HepG2 (cell line): ENCODE measurements at regions not wholly inside any gene's neighbourhood (a gene's known extent, or its start where the extent isn't known, plus 50 kb on each side); places are given as distances from the start of the nearest gene placed in this dataset.

Experiments used
- ATAC-seq: fragments of 200-7000 bp; cut with Tn5 transposase; 3 replicates; pipeline ENCODE4 v1.9.1; 2020; ENCODE audit warnings: mild to moderate bottlenecking, moderate library complexity
- BruUV-seq: library from RNA; stranded (reverse); fragments of 400-500 nt; replicated peaks from 2 replicates; lab custom pipeline; 2021; lab: Mats Ljungman, UMichigan
- CTCF ChIA-PET: fragments of 300-600 bp; formaldehyde crosslinking; extraction: SDS; loops from one replicate; lab custom pipeline; 2021; ENCODE audit warnings: low total read pairs, inconsistent platforms, low intra/inter-chr PET ratio; lab: Yijun Ruan, JAX
- POLR2A ChIA-PET: fragments of 350-600 bp; sonication (Branson Sonifier 250); formaldehyde crosslinking; loops from one replicate; lab custom pipeline; 2020; ENCODE audit warnings: antibody characterized with exemption, inconsistent platforms; lab: Yijun Ruan, JAX
- DNase-seq: peaks from one replicate; pipeline ENCODE4 v3.0.0-alpha.2; 2015; ENCODE audit warnings: low spot score
- FAIRE-seq: peaks from 3 replicates; lab custom pipeline; 2011; peaks lifted over from hg19 to GRCh38; lab: Jason Lieb, UNC
- H2AFZ ChIP-seq: one replicate; pipeline ENCODE4 v1.6.1; 2011; ENCODE audit warnings: low read length, inconsistent platforms
- H3K27ac ChIP-seq: fragments of 300-600 bp; 3 replicates; pipeline ENCODE4 v1.8.0; 2011; ENCODE audit warnings: mixed run types, mild to moderate bottlenecking, mixed read lengths, low read length, inconsistent platforms; ENCODE audit not compliant: insufficient read depth; ENCODE audit errors: extremely low read length
- H3K27me3 ChIP-seq, 2 experiments: fragments of 200-600 bp in 1 of 2; 2 replicates in 1 of 2; 3 replicates in 1 of 2; pipeline versions ENCODE4 v1.6.0 to v1.8.0; 2011; ENCODE audit warnings: low read length in 2 of 2, mild to moderate bottlenecking in 2 of 2, moderate library complexity in 2 of 2, inconsistent platforms in 1 of 2; ENCODE audit not compliant: insufficient read depth in 2 of 2, control insufficient read depth in 1 of 2
- H3K36me3 ChIP-seq, 2 experiments: fragments of 200-600 bp in 1 of 2; replicated peaks in 1 of 2; 2 replicates in 1 of 2; 3 replicates in 1 of 2; pipeline versions ENCODE4 v1.5.1 to v1.8.0; 2011; ENCODE audit warnings: low read length in 2 of 2, inconsistent platforms in 1 of 2; ENCODE audit not compliant: insufficient read depth in 2 of 2, control insufficient read depth in 1 of 2
- H3K4me1 ChIP-seq: 2 replicates; pipeline ENCODE4 v1.5.1; 2012; ENCODE audit warnings: low read length, inconsistent platforms; ENCODE audit not compliant: insufficient read depth
- H3K4me2 ChIP-seq: 2 replicates; pipeline ENCODE4 v1.6.0; 2011; ENCODE audit warnings: low read depth, low read length, inconsistent platforms
- H3K4me3 ChIP-seq, 3 experiments: fragments of 200-600 bp in 1 of 3; sonication (generic), shearing (Covaris generic) in 1 of 3; replicated peaks in 1 of 3; 2 replicates each; pipeline ENCODE4 v1.5.1; 2011 to 2016; ENCODE audit warnings: low read length in 3 of 3, inconsistent platforms in 2 of 3, low read depth in 2 of 3, mild to moderate bottlenecking in 2 of 3, control low read depth in 1 of 3, mixed read lengths in 1 of 3; ENCODE audit not compliant: insufficient read depth in 1 of 3
- H3K79me2 ChIP-seq: one replicate; pipeline ENCODE4 v1.6.1; 2011; ENCODE audit warnings: low read length, inconsistent platforms; ENCODE audit not compliant: insufficient read depth
- H3K9ac ChIP-seq: 2 replicates; pipeline ENCODE4 v1.6.0; 2011; ENCODE audit warnings: mild to moderate bottlenecking, low read depth, low read length, inconsistent platforms; ENCODE audit not compliant: insufficient read depth
- H3K9me3 ChIP-seq: 2 replicates; pipeline ENCODE4 v1.5.1; 2012; ENCODE audit warnings: mild to moderate bottlenecking, low read length
- H4K20me1 ChIP-seq: 2 replicates; pipeline ENCODE4 v1.6.0; 2011; ENCODE audit warnings: inconsistent platforms, mild to moderate bottlenecking, low read length, moderate library complexity; ENCODE audit not compliant: insufficient read depth
- CENPX ChIP-seq: sonication (generic); formaldehyde crosslinking; IDR thresholded peaks from 2 replicates; pipeline ENCODE4 v1.9.0; 2021; ENCODE audit warnings: mild to moderate bottlenecking, missing genetic modification reagents, moderate library complexity
- HOXA9 ChIP-seq: sonication (generic); formaldehyde crosslinking; IDR thresholded peaks from 2 replicates; pipeline ENCODE4 v1.8.1; 2022; ENCODE audit warnings: missing genetic modification reagents, mild to moderate bottlenecking, moderate library complexity, borderline replicate concordance
- IKZF4 ChIP-seq: sonication (generic); formaldehyde crosslinking; IDR thresholded peaks from 2 replicates; pipeline ENCODE4 v1.5.1; 2020; ENCODE audit warnings: borderline replicate concordance, mild to moderate bottlenecking, low read depth, missing genetic modification reagents; ENCODE audit errors: not compliant biosample characterization
- KLF12 ChIP-seq: sonication (generic); formaldehyde crosslinking; IDR thresholded peaks from 2 replicates; pipeline ENCODE4 v1.4.0; 2020; ENCODE audit warnings: missing genetic modification reagents, borderline replicate concordance
- LRRFIP1 ChIP-seq: sonication (generic); formaldehyde crosslinking; conservative IDR thresholded peaks from 2 replicates; pipeline ENCODE4 v1.4.0; 2020; ENCODE audit warnings: missing genetic modification reagents
- MAF1 ChIP-seq: sonication (generic); formaldehyde crosslinking; IDR thresholded peaks from 2 replicates; pipeline ENCODE4 v1.5.0; 2020; ENCODE audit warnings: missing genetic modification reagents, borderline replicate concordance
- MLXIP ChIP-seq: sonication (generic); formaldehyde crosslinking; IDR thresholded peaks from 2 replicates; pipeline ENCODE4 v1.9.0; 2021; ENCODE audit warnings: missing genetic modification reagents, borderline replicate concordance
- PAX8 ChIP-seq: sonication (generic); formaldehyde crosslinking; IDR thresholded peaks from 2 replicates; pipeline ENCODE4 v1.8.0; 2022; ENCODE audit warnings: mild to moderate bottlenecking, missing genetic modification reagents, borderline replicate concordance
- SMAD9 ChIP-seq: sonication (generic); formaldehyde crosslinking; IDR thresholded peaks from 2 replicates; pipeline ENCODE4 v1.5.1; 2020; ENCODE audit warnings: mild to moderate bottlenecking, missing genetic modification reagents
- TSC22D2 ChIP-seq: sonication (generic); formaldehyde crosslinking; IDR thresholded peaks from 2 replicates; pipeline ENCODE4 v1.5.1; 2020; ENCODE audit warnings: missing genetic modification reagents, mild to moderate bottlenecking, borderline replicate concordance
- ZNF124 ChIP-seq: sonication (generic); formaldehyde crosslinking; IDR thresholded peaks from 2 replicates; pipeline ENCODE4 v1.4.0; 2020; ENCODE audit warnings: missing genetic modification reagents
- ZNF234 ChIP-seq: sonication (generic); formaldehyde crosslinking; conservative IDR thresholded peaks from 2 replicates; pipeline ENCODE4 v1.5.1; 2020; ENCODE audit warnings: mild to moderate bottlenecking, missing genetic modification reagents
- ZNF235 ChIP-seq: sonication (generic); formaldehyde crosslinking; IDR thresholded peaks from 2 replicates; pipeline ENCODE4 v1.8.1; 2023; ENCODE audit warnings: mild to moderate bottlenecking, missing genetic modification reagents, borderline replicate concordance
- ZNF557 ChIP-seq: sonication (generic); formaldehyde crosslinking; IDR thresholded peaks from 2 replicates; pipeline ENCODE4 v1.4.0; 2020; ENCODE audit warnings: missing genetic modification reagents
- ZNF724P ChIP-seq: sonication (generic); formaldehyde crosslinking; IDR thresholded peaks from 2 replicates; pipeline ENCODE4 v1.8.0; 2022; ENCODE audit warnings: missing genetic modification reagents, borderline replicate concordance
- ZNF780A ChIP-seq: sonication (generic); formaldehyde crosslinking; IDR thresholded peaks from 2 replicates; pipeline ENCODE4 v1.8.0; 2022; ENCODE audit warnings: mild to moderate bottlenecking, missing genetic modification reagents, moderate library complexity
- ZNF839 ChIP-seq: sonication (generic); formaldehyde crosslinking; IDR thresholded peaks from 2 replicates; pipeline ENCODE4 v1.4.0; 2020; ENCODE audit warnings: missing genetic modification reagents, mild to moderate bottlenecking, borderline replicate concordance
- WGBS: methylation state at CpG from one replicate; pipeline ENCODE4 v1.1.6; 2017; ENCODE audit warnings: low lambda C conversion rate; 5-methylcytosine and 5-hydroxymethylcytosine counted together
- in situ Hi-C: cut with HindIII; loops from 2 replicates; pipeline ENCODE4 v1.10.0; 2017; ENCODE audit warnings: low pct_unique_long_range_greater_than_20kb; ENCODE audit not compliant: extremely low pct_ligation_motif_present
- intact Hi-C: fragments of 100-400 bp; cut with micrococcal nuclease; formaldehyde crosslinking; loops from one replicate; pipeline ENCODE4 v1.10.0; 2022; ENCODE audit not compliant: unreplicated experiment

GRCh38 chr13:39874331-39875053, 219.0 kb downstream of the COG6 start (continued):
- TF ChIP-seq LRRFIP1 (CRISPR knock-in tag) (no peak), KLF12 (CRISPR knock-in tag) (no peak), PAX8 (CRISPR knock-in tag) (no peak), ZNF839 (no peak), ZNF235 (no peak)

- no peak overlapping the region for H3K4me2 ChIP-seq
- no peak overlapping the region for H2AFZ ChIP-seq
- ChIA-PET POLR2A (no interaction called here), CTCF (no interaction called here)
- WGBS: 47% methylated on average over 7 of the region's 9 CpGs
- FAIRE-seq (no peak), ATAC-seq (no peak), DNase-seq (no peak)
- BruUV-seq: no TSS peak
- H3K36me3 ChIP-seq: no peaks in the 10 kb centered on the region
- in situ Hi-C loops: no loop called here
- no peaks in the 10 kb centered on the region for H4K20me1 ChIP-seq
- intact Hi-C loops: no loop called here
- H3K4me3 ChIP-seq: no peak overlapping the region
- no peak overlapping the region for H3K27ac ChIP-seq
- H3K27me3 ChIP-seq: no peaks in the 10 kb centered on the region
- H3K4me1 ChIP-seq: no peaks in the 10 kb centered on the region
- no peak overlapping the region for H3K9ac ChIP-seq
- no peaks in the 10 kb centered on the region for H3K79me2 ChIP-seq
- no peaks in the 10 kb centered on the region for H3K9me3 ChIP-seq
- TF ChIP-seq ZNF234 (CRISPR knock-in tag) (no peak), IKZF4 (no peak), ZNF724P (CRISPR knock-in tag) (no peak), ZNF780A (CRISPR knock-in tag) (no peak), HOXA9 (CRISPR knock-in tag) (no peak), SMAD9 (no peak), ZNF557 (no peak), ZNF124 (CRISPR knock-in tag) (no peak), TSC22D2 (CRISPR knock-in tag) (no peak), MLXIP (CRISPR knock-in tag) (no peak), CENPX (CRISPR knock-in tag) (no peak), MAF1 (CRISPR knock-in tag) (no peak)
These were observed 219.9 kb downstream of the COG6 start for GRCh38 chr13:39875111-39875987.
